ENCODE measurements at regions not wholly inside any gene's neighbourhood (a gene's known extent, or its start where the extent isn't known, plus 50 kb on each side); places are given as distances from the start of the nearest gene placed in this dataset.
"Not testable (repeated sequence)": the region's sequence is repeated elsewhere in the genome, so short reads cannot be mapped to it uniquely, and the experiment has no call there.

GRCh38 chr1:213417846-213418245 is 366.8 kb downstream of the RPS6KC1 start:
- Histone ChIP-seq H3F3A (ENCODE audit: control insufficient read depth, insufficient read depth) (no peaks in the 10 kb centered on the region), H3K4me1 (ENCODE audit: control insufficient read depth, low read length) (no peaks in the 10 kb centered on the region), H3K27ac (ENCODE audit: low read depth, low read length) (no peak overlapping the region), H3K79me2 (ENCODE audit: control insufficient read depth, low read length) (no peaks in the 10 kb centered on the region), H3K27me3 (ENCODE audit: control insufficient read depth, low read length) (no peaks in the 10 kb centered on the region), H3K4me2 (ENCODE audit: low read length) (no peak overlapping the region), H3K9me2 (replicated peaks; ENCODE audit: control insufficient read depth, low read length) (no peaks in the 10 kb centered on the region), H3K4me3 (ENCODE audit: low read length) (no peak overlapping the region), H3K36me3 (ENCODE audit: control insufficient read depth, low read length) (no peaks in the 10 kb centered on the region), H3K9me3 (ENCODE audit: control insufficient read depth, insufficient read depth, low read length) (no peaks in the 10 kb centered on the region), H4K20me1 (ENCODE audit: control insufficient read depth, insufficient read depth, low read depth, low read length) (no peaks in the 10 kb centered on the region)
- TF ChIP-seq, protein P1, sequence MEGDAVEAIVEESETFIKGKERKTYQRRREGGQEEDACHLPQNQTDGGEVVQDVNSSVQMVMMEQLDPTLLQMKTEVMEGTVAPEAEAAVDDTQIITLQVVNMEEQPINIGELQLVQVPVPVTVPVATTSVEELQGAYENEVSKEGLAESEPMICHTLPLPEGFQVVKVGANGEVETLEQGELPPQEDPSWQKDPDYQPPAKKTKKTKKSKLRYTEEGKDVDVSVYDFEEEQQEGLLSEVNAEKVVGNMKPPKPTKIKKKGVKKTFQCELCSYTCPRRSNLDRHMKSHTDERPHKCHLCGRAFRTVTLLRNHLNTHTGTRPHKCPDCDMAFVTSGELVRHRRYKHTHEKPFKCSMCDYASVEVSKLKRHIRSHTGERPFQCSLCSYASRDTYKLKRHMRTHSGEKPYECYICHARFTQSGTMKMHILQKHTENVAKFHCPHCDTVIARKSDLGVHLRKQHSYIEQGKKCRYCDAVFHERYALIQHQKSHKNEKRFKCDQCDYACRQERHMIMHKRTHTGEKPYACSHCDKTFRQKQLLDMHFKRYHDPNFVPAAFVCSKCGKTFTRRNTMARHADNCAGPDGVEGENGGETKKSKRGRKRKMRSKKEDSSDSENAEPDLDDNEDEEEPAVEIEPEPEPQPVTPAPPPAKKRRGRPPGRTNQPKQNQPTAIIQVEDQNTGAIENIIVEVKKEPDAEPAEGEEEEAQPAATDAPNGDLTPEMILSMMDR (IDR thresholded peaks at IDR 0.05; ENCODE audit: low read depth, low read length, poor library complexity, severe bottlenecking), result no peak
- TF ChIP-seq EZH2phosphoT487 (IDR thresholded peaks at IDR 0.05; ENCODE audit: borderline replicate concordance, low read length), result no peak

DNA sequence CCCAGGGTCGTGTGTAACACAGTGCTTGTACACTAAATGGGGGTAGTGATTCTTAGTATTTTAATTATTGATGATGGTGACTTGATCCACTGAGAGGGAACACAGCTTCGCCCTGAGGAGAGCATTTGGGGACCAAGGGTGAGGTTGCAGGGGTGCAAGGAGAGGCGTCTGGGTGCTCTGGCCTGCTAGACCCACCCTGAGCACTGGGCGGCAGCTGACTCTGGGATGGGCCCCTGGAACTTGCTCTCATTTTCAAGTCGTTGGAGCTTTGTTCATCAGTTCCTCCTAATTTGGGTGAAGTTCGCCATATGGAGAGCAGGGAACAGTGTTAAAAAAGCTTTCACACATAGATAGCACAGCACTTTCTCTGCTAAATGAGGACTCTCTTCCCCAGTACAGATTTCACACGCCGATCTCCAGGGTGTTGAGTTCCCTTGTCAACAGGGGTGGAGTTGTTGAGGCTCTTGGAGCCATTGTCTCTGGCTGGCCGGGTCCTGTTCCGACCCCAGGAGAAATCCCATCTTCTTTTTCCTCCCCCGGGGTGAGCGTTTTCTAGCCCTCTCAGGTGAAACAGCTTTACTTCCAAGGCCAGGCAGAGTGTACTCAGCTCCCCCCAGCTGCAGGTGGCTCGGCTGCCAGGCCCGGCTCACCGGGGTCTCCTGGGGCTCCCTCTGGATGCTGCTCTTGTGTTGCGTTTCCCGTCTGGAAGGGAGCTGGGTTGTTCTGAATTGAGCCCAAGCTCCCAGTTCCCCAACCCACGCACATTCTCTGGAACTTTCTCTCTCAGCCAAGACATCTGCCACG is 367.4 kb downstream of the RPS6KC1 start:
- no peak overlapping the region for H3K4me2 ChIP-seq (ENCODE audit: low read length)
- no peaks in the 10 kb centered on the region for H3K79me2 ChIP-seq (ENCODE audit: control insufficient read depth, low read length)
- no peaks in the 10 kb centered on the region for H3K9me3 ChIP-seq (ENCODE audit: control insufficient read depth, insufficient read depth, low read length)
- no peak for TF ChIP-seq EZH2phosphoT487 (IDR thresholded peaks at IDR 0.05; ENCODE audit: borderline replicate concordance, low read length)
- TF ChIP-seq, protein P1 (IDR thresholded peaks at IDR 0.05; ENCODE audit: low read depth, low read length, poor library complexity, severe bottlenecking), result no peak
- no peaks in the 10 kb centered on the region for H3K9me2 ChIP-seq (replicated peaks; ENCODE audit: control insufficient read depth, low read length)
- H4K20me1 ChIP-seq (ENCODE audit: control insufficient read depth, insufficient read depth, low read depth, low read length), result no peaks in the 10 kb centered on the region
- H3K4me1 ChIP-seq (ENCODE audit: control insufficient read depth, low read length), result no peaks in the 10 kb centered on the region
- no peak overlapping the region for H3K27ac ChIP-seq (ENCODE audit: low read depth, low read length)
- no peaks in the 10 kb centered on the region for H3F3A ChIP-seq (ENCODE audit: control insufficient read depth, insufficient read depth)
- H3K36me3 ChIP-seq (ENCODE audit: control insufficient read depth, low read length), result no peaks in the 10 kb centered on the region
- no peaks in the 10 kb centered on the region for H3K27me3 ChIP-seq (ENCODE audit: control insufficient read depth, low read length)
- H3K4me3 ChIP-seq (ENCODE audit: low read length), result no peak overlapping the region

DNA sequence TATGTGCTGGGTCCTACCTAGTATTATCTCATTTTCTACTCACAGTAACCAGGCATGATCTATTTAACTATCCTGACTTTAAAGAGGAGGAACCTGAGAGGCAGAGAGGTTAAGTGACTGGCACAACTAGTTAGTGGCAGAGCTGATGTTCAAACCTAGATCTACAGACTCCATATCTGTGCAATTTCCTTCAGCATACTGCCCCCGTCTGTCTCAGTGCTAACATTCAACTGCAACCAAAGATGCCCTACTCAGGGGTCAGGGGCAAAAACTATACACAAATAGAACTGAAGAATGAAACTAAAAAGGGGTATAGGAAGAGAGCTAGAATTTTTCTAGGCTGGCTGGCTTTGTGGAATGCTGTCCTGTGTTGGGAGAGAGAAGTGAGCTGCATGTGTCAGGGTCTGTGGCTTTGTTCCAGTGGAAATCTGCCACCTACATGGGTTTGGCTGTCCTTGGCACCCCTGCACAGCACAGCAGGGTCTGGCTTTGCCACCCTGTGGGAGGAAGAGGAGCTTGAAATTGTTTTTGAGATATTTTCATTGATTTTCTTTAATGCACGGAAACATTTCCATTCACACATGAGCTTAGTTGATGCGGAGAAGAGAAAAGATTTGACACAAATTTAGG is 368.5 kb downstream of the RPS6KC1 start:
- H3K4me3 ChIP-seq (ENCODE audit: low read length), result no peak overlapping the region
- no peaks in the 10 kb centered on the region for H3K36me3 ChIP-seq (ENCODE audit: control insufficient read depth, low read length)
- no peaks in the 10 kb centered on the region for H3K27me3 ChIP-seq (ENCODE audit: control insufficient read depth, low read length)
- no peaks in the 10 kb centered on the region for H3F3A ChIP-seq (ENCODE audit: control insufficient read depth, insufficient read depth)
- no peak overlapping the region for H3K27ac ChIP-seq (ENCODE audit: low read depth, low read length)
- H3K79me2 ChIP-seq (ENCODE audit: control insufficient read depth, low read length), result no peaks in the 10 kb centered on the region
- no peaks in the 10 kb centered on the region for H3K9me2 ChIP-seq (replicated peaks; ENCODE audit: control insufficient read depth, low read length)
- no peaks in the 10 kb centered on the region for H4K20me1 ChIP-seq (ENCODE audit: control insufficient read depth, insufficient read depth, low read depth, low read length)
- H3K9me3 ChIP-seq (ENCODE audit: control insufficient read depth, insufficient read depth, low read length), result no peaks in the 10 kb centered on the region
- no peak overlapping the region for H3K4me2 ChIP-seq (ENCODE audit: low read length)
- no peaks in the 10 kb centered on the region for H3K4me1 ChIP-seq (ENCODE audit: control insufficient read depth, low read length)
- TF ChIP-seq EZH2phosphoT487 (IDR thresholded peaks at IDR 0.05; ENCODE audit: borderline replicate concordance, low read length), result no peak
- TF ChIP-seq, protein P1 (IDR thresholded peaks at IDR 0.05; ENCODE audit: low read depth, low read length, poor library complexity, severe bottlenecking), result no peak

DNA sequence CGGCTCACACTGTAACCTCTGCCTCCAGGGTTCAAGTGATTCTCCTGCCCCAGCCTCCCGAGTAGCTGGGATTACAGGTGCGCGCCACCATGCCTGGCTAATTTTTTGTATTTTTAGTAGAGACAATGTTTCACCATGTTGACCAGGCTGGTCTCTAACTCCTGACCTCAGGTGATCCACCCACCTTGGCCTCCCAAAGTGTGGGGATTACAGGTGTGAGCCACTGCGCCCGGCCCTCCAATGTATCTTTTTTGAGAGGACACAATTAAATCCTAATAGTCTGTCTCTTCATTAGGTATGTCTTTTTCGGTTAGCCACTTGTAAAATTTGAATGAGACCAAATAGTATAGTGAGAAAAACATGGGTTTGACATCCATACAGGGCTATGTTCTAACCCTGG is 370.1 kb downstream of the RPS6KC1 start:
- H3K9me2 ChIP-seq (replicated peaks; ENCODE audit: control insufficient read depth, low read length); H3K27ac ChIP-seq (ENCODE audit: low read depth, low read length); H3K27me3 ChIP-seq (ENCODE audit: control insufficient read depth, low read length); H4K20me1 ChIP-seq (ENCODE audit: control insufficient read depth, insufficient read depth, low read depth, low read length); H3K4me2 ChIP-seq (ENCODE audit: low read length); H3K4me1 ChIP-seq (ENCODE audit: control insufficient read depth, low read length); H3K79me2 ChIP-seq (ENCODE audit: control insufficient read depth, low read length); H3K36me3 ChIP-seq (ENCODE audit: control insufficient read depth, low read length); H3F3A ChIP-seq (ENCODE audit: control insufficient read depth, insufficient read depth); H3K4me3 ChIP-seq (ENCODE audit: low read length); H3K9me3 ChIP-seq (ENCODE audit: control insufficient read depth, insufficient read depth, low read length): not testable (repeated sequence)
